RWPE1 (cell line): ENCODE measurements at regions not wholly inside any gene's neighbourhood (a gene's known extent, or its start where the extent isn't known, plus 50 kb on each side); places are given as distances from the start of the nearest gene placed in this dataset.

Source experiments
- CTCF ChIA-PET: fragments of 350-600 bp; sonication (Branson Sonifier 250); formaldehyde crosslinking; extraction: SDS; loops from one replicate; lab custom pipeline; 2021; lab: Yijun Ruan, JAX
- POLR2A ChIA-PET: fragments of 400-600 bp; formaldehyde crosslinking; extraction: SDS; loops from one replicate; lab custom pipeline; 2020; ENCODE audit warnings: antibody characterized with exemption; ENCODE audit not compliant: low non-redundant PET; lab: Yijun Ruan, JAX
- DNase-seq: peaks from one replicate; pipeline ENCODE4 v3.0.0; 2012; ENCODE audit warnings: low spot score
- H3K27ac ChIP-seq: fragments of 450-650 bp; 2 replicates; pipeline ENCODE4 v1.5.1; 2017
- TF ChIP-seq, protein P1 (sequence below): fragments of 450-650 bp; conservative IDR thresholded peaks from 2 replicates; pipeline ENCODE4 v1.5.1; 2017; ENCODE audit warnings: low read depth, mild to moderate bottlenecking

DNA sequence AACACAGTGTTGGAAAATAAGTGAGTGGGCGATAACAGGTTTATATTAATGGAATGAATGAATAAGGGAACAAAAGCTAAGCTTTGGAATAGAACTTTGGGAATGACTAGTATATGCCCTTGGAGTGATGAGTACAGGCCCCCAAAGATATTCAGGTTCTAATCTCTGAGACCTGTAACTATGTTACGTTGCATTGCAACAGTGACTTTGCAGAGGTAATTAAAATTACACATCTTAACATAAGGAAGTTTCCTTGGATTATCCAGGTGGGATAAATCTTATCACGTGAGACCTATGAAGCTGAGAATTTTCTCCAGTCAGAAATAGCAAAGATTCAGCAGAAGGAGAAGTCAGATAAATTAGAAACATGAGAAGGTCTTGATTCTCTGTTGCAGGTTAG is 661.5 kb upstream of the LINC00305 start:
- TF ChIP-seq, protein P1, sequence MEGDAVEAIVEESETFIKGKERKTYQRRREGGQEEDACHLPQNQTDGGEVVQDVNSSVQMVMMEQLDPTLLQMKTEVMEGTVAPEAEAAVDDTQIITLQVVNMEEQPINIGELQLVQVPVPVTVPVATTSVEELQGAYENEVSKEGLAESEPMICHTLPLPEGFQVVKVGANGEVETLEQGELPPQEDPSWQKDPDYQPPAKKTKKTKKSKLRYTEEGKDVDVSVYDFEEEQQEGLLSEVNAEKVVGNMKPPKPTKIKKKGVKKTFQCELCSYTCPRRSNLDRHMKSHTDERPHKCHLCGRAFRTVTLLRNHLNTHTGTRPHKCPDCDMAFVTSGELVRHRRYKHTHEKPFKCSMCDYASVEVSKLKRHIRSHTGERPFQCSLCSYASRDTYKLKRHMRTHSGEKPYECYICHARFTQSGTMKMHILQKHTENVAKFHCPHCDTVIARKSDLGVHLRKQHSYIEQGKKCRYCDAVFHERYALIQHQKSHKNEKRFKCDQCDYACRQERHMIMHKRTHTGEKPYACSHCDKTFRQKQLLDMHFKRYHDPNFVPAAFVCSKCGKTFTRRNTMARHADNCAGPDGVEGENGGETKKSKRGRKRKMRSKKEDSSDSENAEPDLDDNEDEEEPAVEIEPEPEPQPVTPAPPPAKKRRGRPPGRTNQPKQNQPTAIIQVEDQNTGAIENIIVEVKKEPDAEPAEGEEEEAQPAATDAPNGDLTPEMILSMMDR: no peak
- no peak for DNase-seq
- CTCF ChIA-PET: no interaction called here
- POLR2A ChIA-PET: no interaction called here
- no peak overlapping the region for H3K27ac ChIP-seq

DNA sequence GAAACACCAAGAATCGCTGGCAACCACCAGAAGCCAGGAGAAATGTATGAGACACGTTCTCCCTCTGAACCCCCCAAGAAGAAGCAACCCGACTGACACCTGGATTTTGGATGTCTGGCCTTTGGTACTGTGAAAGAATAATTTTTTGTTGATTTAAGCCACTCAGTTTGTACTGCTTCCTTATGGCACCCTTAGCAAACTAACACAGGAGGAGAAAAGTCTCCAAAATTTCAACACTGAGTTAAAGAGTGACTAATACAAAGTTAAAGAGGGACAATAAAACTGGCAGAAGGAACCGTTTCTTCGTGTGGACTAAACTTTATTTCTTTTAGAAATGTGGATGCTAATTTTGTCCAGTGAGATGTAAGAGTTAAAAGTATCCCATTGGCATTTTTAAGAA is 660.9 kb upstream of the LINC00305 start:
- TF ChIP-seq, protein P1: no peak
- DNase-seq: no peak
- ChIA-PET CTCF (no interaction called here), POLR2A (no interaction called here)
- no peak overlapping the region for H3K27ac ChIP-seq

DNA sequence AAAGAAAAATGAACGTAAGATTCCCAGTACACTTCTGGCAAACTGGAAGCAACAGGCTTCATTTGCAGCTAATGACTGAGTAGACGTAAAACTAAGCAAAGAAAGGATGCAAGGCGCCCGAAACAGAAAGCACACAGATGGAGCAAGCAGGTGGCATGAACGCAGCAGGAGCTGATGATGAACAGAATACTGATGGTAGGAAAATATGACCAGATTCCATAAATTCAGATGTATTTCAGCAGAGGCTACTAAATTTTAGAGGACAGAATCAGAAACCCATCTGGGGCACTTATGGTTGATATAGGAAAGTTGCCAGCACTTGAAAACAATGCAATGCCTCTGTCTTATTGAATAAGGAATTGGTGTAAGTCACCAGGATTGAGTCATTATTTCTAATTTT is 658.7 kb upstream of the LINC00305 start:
- TF ChIP-seq, protein P1: no peak
- ChIA-PET POLR2A (no interaction called here), CTCF (no interaction called here)
- no peak for DNase-seq
- no peak overlapping the region for H3K27ac ChIP-seq

DNA sequence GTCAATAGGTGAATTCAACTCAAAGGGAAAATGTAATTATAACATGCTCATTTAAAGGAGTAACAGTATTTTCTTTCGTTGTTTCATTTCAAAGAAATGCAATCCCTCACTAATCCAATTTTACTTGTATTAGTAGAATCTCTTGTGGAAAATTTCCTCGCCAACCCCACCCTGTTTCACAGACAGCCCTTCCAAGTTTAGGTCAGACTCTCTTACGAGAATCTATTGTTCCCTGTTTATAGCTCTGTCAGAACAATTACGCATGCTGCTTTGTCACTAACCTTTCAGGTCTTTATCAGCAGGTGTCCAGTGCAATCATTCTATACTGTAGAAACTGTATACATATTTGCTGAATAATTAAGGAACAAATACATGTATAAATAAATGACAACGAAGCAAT is 657.8 kb upstream of the LINC00305 start:
- TF ChIP-seq, protein P1: no peak
- H3K27ac ChIP-seq: no peak overlapping the region
- DNase-seq: no peak
- ChIA-PET CTCF (no interaction called here), POLR2A (no interaction called here)

DNA sequence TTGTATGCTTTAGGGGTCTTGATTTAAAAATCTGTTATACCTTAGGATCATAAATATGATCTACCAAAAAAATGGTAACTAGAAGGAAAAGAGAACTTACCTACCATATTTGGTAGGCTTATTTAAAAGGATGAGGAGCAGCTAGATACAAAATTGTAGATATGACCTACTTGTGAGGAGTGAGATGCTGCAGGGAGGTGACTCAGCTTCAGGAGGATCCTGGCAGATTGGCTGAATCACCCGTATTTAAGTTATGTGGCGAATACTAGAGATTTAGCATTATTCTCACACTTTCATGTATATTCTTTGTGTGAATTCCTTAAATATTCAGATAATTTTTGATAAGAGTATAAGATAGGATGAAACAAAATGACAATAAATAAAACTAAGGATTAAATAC is 657.3 kb upstream of the LINC00305 start:
- no peak overlapping the region for H3K27ac ChIP-seq
- DNase-seq: no peak
- CTCF ChIA-PET: no interaction called here
- TF ChIP-seq, protein P1: no peak
- POLR2A ChIA-PET: no interaction called here

DNA sequence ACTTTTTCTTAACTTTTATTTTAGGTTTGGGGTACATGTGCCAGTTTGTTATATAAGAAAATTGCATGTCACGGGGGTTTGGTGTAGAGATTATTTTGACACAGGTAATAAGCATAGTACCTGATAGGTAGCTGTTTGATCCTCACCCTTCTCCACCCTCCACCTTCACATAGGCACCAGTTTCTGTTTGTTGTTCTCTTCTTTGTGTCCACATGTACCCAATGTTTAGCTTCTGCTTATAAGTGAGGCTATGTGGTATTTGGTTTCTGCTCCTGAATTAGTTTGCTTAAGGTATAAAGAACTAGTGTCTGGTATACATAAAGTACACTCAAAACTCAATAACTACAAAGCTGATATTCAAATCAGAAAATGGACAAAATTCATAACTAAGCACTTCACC is 654.6 kb upstream of the LINC00305 start:
- ChIA-PET CTCF (no interaction called here), POLR2A (no interaction called here)
- DNase-seq: no peak
- TF ChIP-seq, protein P1: no peak
- H3K27ac ChIP-seq: no peak overlapping the region

DNA sequence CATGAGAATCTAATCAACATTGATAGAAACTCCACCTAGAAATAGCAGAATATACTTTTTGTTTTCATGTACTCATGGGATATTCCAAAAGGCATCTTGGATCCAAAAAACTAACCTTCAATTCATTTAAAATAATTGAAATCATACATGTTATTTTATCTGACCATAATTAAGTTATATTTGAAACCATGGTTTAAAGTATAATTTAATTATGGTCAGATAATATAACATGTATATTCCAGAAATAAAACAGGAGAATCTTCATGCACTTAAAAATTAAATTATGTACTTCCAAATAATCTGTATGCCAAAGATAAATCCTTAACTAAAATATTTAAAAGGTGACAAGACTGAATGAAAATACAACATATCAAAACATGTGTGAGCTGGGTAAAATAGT is 651.3 kb upstream of the LINC00305 start:
- ChIA-PET CTCF (no interaction called here), POLR2A (no interaction called here)
- TF ChIP-seq, protein P1: no peak
- DNase-seq: no peak
- H3K27ac ChIP-seq: no peak overlapping the region
